Urinary bladder (tissue), 3 donors: ENCODE measurements at regions not wholly inside any gene's neighbourhood (a gene's known extent, or its start where the extent isn't known, plus 50 kb on each side); places are given as distances from the start of the nearest gene placed in this dataset.

Experiments used
- DNase-seq: peaks from one replicate; pipeline ENCODE4 v3.0.0-alpha.2; 2015; ENCODE audit errors: extremely low spot score
- H3K27ac ChIP-seq: one replicate; pipeline ENCODE4 v1.5.1; 2013; ENCODE audit warnings: low read depth, mild to moderate bottlenecking, moderate library complexity
- H3K36me3 ChIP-seq: one replicate; pipeline ENCODE4 v1.6.1; 2013; ENCODE audit warnings: mild to moderate bottlenecking, moderate library complexity; ENCODE audit not compliant: insufficient read depth
- H3K4me1 ChIP-seq: one replicate; pipeline ENCODE4 v1.6.1; 2013; ENCODE audit warnings: mild to moderate bottlenecking, moderate library complexity; ENCODE audit not compliant: insufficient read depth
- H3K4me3 ChIP-seq: one replicate; pipeline ENCODE4 v1.5.1; 2013; ENCODE audit warnings: low read depth, low read length
- WGBS: extraction: QIAGEN DNeasy Blood & Tissue Kit; methylation state at CpG from one replicate; pipeline ENCODE4 v1.1.7; 2013; 5-methylcytosine and 5-hydroxymethylcytosine counted together
- donor health status: healthy with polysubstance abuse.
- donor health status: healthy.

DNA sequence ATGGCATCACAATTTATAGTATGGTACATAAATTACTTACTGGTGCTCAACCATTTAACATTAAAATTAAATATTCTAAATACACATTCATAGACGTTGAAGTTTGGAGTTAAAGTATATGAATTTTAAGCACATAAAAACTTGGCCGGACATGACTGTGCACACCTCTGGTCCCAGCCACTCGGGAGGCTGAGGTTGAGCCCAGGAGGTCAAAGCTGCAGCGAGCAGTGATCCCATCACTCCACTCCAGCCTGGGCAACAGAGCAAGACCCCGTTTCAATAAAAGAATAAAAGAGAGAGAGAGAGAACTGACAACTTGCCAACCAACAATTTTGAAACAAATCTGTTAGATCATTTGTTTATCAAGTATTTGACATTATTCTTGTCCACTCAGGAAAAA lies 943.3 kb upstream of the KCND2 start:
- Histone ChIP-seq H3K27ac (no peak overlapping the region), H3K4me3 (no peak overlapping the region), H3K4me1 (no peaks in the 10 kb centered on the region), H3K36me3 (no peaks in the 10 kb centered on the region)
- DNase-seq = no peak
- 81% methylated on average over 5 of the region's 5 CpGs for WGBS

DNA sequence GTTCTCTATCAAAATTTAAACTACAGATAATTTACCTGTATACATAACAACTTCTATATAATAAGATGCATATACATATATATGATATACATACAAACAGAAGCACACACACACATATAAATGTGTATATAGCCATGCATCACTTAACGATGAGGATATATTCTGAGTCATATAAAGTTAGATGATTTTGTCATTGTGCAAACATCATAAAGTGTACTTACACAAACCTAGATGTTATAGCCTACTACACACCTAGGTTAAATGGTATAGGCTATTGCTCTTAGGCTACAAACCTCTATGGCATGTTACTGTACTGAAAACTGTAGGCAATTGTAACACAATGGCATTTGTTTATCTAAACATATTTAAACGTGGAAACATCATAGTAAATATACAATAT lies 937.6 kb upstream of the KCND2 start:
- WGBS = 60% methylated on average over 2 of the region's 2 CpGs
- no peaks in the 10 kb centered on the region for H3K4me1 ChIP-seq
- DNase-seq = no peak
- no peak overlapping the region for H3K27ac ChIP-seq
- no peaks in the 10 kb centered on the region for H3K36me3 ChIP-seq
- H3K4me3 ChIP-seq = no peak overlapping the region

DNA sequence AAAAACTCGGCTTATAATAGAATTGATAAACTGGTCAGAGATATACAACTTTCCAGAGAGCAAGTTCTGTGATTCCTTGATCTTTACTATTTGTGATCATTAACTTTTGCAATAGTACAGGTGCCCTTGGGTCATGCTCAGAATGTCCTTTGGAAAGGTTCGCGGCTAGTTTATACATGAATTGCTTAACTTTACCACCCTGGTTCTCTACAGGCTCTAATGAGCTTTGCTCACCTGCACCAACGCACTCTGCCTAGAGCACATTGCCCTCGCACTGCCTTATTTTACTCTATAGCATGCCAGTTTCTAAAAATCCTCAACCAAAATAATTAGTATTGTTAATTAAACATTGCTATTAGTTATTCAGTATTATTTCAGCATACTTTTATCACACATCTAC lies 931.2 kb upstream of the KCND2 start:
- Histone ChIP-seq H3K27ac (no peak overlapping the region), H3K4me3 (no peak overlapping the region), H3K4me1 (no peaks in the 10 kb centered on the region), H3K36me3 (no peaks in the 10 kb centered on the region)
- 95% methylated on average over 5 of the region's 5 CpGs for WGBS
- DNase-seq = no peak

DNA sequence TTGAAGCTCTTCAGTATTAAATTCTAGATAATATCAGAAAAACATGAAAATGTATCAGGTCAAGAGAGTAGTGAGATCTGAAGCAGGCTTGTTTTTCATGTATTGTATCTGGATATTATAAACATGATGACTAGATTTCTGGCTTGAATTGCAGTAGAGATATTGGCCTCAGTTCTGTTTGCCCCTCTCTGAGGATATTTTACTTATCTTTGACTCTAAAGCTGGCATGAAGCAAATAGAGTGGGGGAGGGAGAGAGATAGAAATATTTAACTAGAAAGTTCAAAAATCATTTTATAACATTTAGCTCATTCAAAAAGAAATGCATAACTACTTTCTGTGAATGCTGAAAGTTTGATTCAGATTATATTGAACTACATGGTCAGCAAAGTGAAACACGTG lies 929.7 kb upstream of the KCND2 start:
- DNase-seq = no peak
- H3K36me3 ChIP-seq = no peaks in the 10 kb centered on the region
- no peaks in the 10 kb centered on the region for H3K4me1 ChIP-seq
- no peak overlapping the region for H3K4me3 ChIP-seq
- WGBS = 32% methylated on average over 1 of the region's 1 CpG
- H3K27ac ChIP-seq = no peak overlapping the region

DNA sequence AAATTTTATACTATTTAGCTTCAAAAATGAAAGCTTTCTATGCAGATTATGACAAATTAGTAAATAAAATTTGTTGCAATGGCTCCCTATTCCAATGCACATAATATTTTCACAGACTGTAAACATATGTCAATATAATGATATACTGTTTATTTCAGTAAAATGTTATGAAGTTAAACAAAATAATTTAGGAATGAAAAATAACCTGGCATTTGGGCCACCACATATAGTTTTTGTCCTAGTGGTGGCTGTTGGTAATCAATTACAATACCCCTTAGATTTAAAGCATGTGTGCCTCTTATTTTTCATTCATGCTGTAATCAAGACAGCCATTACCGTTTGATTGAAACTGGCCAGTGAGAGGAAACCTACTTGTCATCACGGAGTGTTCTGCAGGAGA lies 928.5 kb upstream of the KCND2 start:
- Histone ChIP-seq H3K4me1 (no peaks in the 10 kb centered on the region), H3K36me3 (no peaks in the 10 kb centered on the region), H3K4me3 (no peak overlapping the region), H3K27ac (no peak overlapping the region)
- 63% methylated on average over 2 of the region's 2 CpGs for WGBS
- DNase-seq = no peak

DNA sequence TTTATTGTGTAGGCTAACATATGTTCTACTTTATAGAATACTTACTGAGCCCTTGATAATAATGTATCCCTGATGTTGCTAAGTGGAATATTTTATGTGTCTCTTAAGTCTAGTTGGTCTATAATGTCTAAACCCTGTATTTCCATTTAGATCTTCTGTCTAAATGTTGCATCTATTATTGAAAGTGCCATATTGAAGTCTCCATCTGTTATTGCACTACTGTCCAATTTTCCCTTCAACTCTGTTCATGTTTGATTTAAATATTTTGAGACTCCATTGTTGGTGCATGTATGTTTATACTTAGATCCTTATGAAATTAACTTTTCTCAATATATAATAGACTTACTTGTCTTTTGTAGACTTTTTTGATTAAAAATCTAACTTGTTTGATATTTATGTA lies 924.5 kb upstream of the KCND2 start:
- Histone ChIP-seq H3K36me3 (no peaks in the 10 kb centered on the region), H3K4me3 (no peak overlapping the region), H3K27ac (no peak overlapping the region), H3K4me1 (no peaks in the 10 kb centered on the region)
- DNase-seq = no peak

DNA sequence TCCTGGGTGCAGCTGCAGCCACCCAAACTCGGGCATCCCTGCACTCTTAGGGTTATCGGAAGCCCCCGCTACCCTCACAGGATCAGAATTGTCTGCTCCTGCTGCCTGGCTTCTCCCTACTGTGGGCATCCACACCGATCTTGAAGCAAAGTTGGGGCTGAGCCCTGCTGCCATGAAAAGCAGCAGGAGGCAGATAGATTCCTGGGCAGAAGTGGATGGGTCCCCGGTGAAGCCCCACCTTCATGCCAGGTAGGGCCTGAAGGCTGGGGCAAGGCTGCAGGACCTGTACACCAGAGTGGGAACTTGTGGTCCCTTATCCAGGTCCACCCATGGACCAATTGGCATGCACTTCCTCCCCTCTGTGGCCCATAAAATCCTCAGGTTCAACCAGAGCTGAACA lies 922.6 kb upstream of the KCND2 start:
- WGBS = 92% methylated on average over 5 of the region's 5 CpGs
- no peaks in the 10 kb centered on the region for H3K4me1 ChIP-seq
- no peak overlapping the region for H3K27ac ChIP-seq
- no peak for DNase-seq
- no peak overlapping the region for H3K4me3 ChIP-seq
- H3K36me3 ChIP-seq = no peaks in the 10 kb centered on the region

DNA sequence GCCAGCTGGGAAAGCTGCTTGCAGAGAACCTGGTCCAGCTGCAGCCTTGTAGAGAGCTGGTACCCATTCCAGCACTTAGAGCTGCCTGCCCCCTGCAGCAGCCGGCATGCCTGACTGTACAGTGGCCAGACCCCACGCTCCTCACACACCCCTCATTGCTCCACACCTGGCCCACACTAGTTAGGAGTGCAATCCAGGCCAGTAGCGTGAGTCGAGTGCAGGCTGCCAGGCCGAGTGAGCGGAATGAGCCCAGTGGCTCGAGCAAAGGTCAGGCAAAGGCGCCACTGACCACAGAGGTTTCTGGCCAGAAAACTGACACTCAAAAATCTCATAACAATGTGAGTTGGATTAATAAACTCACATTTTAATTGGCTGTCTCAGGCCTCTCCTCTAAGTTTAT lies 921.7 kb upstream of the KCND2 start:
- H3K4me3 ChIP-seq = no peak overlapping the region
- no peak overlapping the region for H3K27ac ChIP-seq
- no peak for DNase-seq
- WGBS = 90% methylated on average over 8 of the region's 8 CpGs
- H3K4me1 ChIP-seq = no peaks in the 10 kb centered on the region
- no peaks in the 10 kb centered on the region for H3K36me3 ChIP-seq

DNA sequence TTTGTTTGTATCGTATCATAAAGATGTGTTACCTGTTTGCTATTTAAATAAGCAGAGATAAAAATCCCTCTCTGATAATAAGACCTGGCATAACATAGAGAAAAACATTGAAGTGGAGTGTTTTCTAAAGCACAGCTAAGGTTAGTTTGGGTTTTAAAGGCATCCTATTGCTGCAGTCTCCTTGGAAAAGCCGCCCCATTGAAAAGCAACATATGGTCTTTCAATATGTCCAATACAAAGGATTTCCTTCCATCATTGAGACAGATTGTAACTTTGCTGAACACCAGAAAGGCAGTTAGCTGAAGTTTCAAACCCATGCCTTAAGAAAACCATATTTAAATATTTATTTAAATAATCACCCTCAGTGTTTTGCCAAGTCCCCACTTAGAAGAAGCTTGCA lies 898.5 kb upstream of the KCND2 start:
- H3K27ac ChIP-seq = no peak overlapping the region
- no peak overlapping the region for H3K4me3 ChIP-seq
- no peaks in the 10 kb centered on the region for H3K36me3 ChIP-seq
- no peaks in the 10 kb centered on the region for H3K4me1 ChIP-seq
- 79% methylated on average over 2 of the region's 2 CpGs for WGBS
- no peak for DNase-seq

DNA sequence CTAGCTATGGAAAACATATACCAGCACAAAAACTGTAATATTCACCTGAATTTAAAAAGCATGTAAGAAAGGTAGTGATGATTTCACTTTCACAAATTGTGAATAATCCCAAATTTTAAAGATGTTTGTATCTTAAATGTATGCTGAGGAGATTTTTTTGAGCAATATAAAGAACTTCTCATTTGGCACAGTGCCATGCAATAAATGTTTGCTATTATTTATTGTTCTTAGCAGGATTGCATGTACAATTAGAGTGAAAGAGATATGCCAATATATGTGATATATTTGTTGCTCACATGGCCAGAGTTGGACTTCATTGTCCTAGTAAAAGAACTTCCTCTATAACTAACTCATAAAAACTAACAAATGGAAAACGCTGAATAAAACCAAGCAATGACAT lies 895.1 kb upstream of the KCND2 start:
- Histone ChIP-seq H3K4me3 (no peak overlapping the region), H3K36me3 (no peaks in the 10 kb centered on the region), H3K27ac (no peak overlapping the region), H3K4me1 (no peaks in the 10 kb centered on the region)
- no peak for DNase-seq
- WGBS = 73% methylated on average over 1 of the region's 1 CpG

DNA sequence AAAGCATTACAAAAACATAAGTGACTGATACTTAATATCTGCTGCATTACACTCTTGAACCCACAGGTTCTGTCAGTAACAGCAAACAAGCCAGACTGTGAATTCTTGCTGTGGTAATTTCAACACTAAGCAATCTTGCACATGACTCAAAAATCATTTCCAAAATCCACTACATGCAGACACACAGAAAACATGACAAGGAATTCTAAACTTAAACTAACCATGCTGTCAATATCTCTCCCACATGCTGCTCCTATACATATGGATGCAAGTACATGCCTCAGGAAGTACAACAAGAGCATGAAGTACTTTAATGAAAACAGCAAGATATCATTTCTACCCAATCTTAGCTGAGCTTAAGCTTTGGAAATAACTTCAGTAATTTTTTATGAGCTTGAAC lies 890.2 kb upstream of the KCND2 start:
- Histone ChIP-seq H3K27ac (no peak overlapping the region), H3K36me3 (no peaks in the 10 kb centered on the region), H3K4me1 (no peaks in the 10 kb centered on the region), H3K4me3 (no peak overlapping the region)
- no peak for DNase-seq

DNA sequence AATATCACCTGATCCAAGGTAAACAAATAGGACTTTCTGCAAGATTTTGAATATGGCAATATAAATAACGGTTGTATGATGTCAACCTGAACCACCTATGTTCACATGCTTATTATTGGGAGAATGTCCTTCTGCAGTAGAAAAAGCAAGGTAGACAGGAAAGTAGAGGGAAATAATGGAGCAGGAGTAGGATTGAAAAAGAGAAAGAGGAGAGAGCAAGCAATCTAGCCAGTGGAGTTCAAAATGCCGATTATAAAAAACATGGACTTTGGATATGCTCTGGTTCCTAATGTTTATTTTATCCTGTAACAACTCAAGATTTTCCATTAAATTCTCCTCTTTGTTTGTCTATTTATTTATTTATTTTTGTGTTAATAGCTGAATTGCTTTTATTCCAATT lies 878.0 kb upstream of the KCND2 start:
- Histone ChIP-seq H3K4me1 (no peaks in the 10 kb centered on the region), H3K27ac (no peak overlapping the region), H3K36me3 (no peaks in the 10 kb centered on the region), H3K4me3 (no peak overlapping the region)
- 90% methylated on average over 2 of the region's 2 CpGs for WGBS
- DNase-seq = no peak

DNA sequence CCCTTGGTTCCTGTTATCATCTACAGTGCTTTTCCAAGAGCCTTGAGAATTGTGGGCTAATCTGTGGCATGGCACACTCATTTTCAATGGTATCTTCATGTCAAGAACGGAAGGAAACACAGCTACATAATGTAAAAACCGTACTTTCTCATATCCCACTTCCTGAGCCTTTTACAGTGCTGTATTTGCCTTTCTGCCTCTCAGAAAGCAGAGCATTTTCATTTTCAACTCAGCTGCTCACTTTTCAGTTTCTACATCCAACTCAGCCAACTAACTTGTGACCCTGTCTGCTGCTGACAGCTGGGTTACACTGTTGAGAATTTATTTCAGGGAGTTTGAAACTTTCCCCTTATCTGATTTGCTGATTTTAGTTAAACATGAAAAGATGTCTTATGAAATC lies 875.8 kb upstream of the KCND2 start:
- H3K4me1 ChIP-seq = no peaks in the 10 kb centered on the region
- DNase-seq = no peak
- no peaks in the 10 kb centered on the region for H3K36me3 ChIP-seq
- whole genome bisulfite sequencing = 47% methylated on average over 2 of the region's 2 CpGs
- H3K4me3 ChIP-seq = no peak overlapping the region
- H3K27ac ChIP-seq = no peak overlapping the region

DNA sequence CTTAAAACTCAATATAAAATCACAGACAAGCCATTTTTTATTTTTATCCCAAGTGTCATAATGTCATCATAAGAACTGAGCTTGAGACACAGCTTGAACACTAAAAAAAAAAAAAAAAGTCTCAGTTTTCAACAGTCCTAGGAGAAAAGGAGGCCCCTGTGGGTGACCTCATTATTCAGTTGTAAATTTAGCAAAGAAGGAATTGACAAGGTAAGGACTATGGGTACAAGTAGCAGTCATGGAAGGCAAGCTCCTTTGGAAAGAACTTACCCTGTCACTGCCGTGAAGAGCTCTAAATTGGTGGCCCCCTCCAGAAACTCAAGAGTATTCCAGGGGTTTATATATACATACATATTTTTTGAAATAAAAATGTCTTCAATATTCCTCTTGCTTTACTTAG lies 864.4 kb upstream of the KCND2 start:
- Histone ChIP-seq H3K4me3 (no peak overlapping the region), H3K27ac (no peak overlapping the region), H3K36me3 (no peaks in the 10 kb centered on the region), H3K4me1 (no peaks in the 10 kb centered on the region)
- 83% methylated on average over 1 of the region's 1 CpG for WGBS
- DNase-seq = no peak

DNA sequence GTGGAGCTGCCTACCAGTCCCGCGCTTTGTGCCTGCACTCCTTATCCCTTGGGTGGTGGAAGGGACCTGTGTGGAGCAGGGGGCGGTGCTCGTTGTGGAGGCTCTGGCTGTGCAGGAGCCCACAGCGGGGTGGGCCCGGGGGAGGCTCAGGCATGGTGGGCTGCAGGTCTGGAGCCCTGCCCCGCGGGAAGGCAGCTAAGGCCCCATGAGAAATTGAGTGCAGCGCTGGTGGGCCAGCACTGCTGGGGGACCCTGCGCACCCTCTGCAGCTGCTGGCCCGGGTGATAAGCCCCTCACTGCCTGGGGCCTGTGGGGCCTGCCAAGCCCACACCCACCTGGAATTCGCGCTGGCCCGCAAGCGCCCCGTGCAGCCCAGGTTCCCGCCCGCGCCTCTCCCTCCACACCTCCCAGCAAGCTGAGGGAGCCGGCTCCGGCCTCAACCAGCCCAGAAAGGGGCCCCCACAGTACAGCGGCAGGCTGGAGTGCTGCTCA lies 859.6 kb upstream of the KCND2 start:
- Histone ChIP-seq H3K36me3 (no peaks in the 10 kb centered on the region), H3K4me3 (no peak overlapping the region), H3K27ac (no peak overlapping the region), H3K4me1 (no peaks in the 10 kb centered on the region)
- DNase-seq = no peak
- WGBS = 95% methylated on average over 22 of the region's 22 CpGs
